ENCODE measurements at regions not wholly inside any gene's neighbourhood (a gene's known extent, or its start where the extent isn't known, plus 50 kb on each side); places are given as distances from the start of the nearest gene placed in this dataset.

DNA sequence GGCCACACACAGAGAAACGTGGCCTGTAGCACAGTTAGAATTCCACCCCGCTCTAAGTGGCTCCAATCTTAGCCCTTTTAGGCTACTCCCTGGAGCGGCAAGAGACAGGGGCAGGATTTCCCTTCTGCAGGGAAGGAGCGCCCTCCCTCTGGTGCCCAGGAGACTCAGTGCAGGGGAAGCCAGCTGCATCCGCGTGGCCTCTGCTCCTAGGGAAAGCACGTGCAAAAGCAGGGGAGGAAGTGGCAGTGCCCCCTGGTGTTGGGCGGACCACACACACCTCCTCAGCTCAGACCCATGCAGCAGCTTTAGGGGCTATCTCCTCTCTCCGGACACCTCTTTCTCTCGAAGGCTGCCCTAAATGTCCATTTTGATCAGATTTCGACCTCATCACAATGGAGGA is 50.0 kb downstream of the SPRING1 start:
- Histone ChIP-seq H3K4me2 (peak overlapping the region; percentile 66), H3K9ac (no peak overlapping the region)
- no peak for TF ChIP-seq Cebpa-rat (IDR thresholded peaks at IDR 0.05)

DNA sequence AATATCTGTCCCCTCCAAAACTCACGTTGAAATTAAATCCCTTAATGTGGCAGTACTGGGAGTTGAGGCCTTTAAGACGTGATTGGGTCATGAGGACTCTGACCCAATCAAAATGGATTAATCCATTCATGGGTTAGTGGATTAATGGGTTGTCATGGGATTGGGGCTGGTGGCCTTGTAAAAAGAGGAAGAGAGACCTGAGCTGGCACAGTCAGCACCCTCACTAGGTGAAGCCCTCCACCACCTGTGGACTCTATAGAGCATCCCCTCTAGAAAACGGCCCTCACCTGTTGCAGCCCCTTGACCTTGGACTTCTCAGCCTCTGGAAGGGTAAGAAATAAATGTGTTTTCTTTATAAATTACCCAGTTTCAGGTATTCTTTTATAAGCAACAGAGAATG is 53.0 kb downstream of the SPRING1 start:
- Histone ChIP-seq H3K9ac (no peak overlapping the region), H3K4me1 (peaks cover 27% of the 10 kb centered on the region), H3K27me3 (no peaks in the 10 kb centered on the region), H4K20me1 (no peaks in the 10 kb centered on the region), H3K4me3 (no peak overlapping the region), H3K9me3 (peaks cover 6% of the 10 kb centered on the region; the same call in 1 of the 2 replicates), H3K4me2 (no peak overlapping the region), H3K27ac (no peak overlapping the region), H3K36me3 (no peaks in the 10 kb centered on the region)
- no peak for TF ChIP-seq Cebpa-rat (IDR thresholded peaks at IDR 0.05)

More for the DNA sequence above, 50.0 kb downstream of the SPRING1 start:
- no peaks in the 10 kb centered on the region for H3K27me3 ChIP-seq
- no peaks in the 10 kb centered on the region for H4K20me1 ChIP-seq
- H3K27ac ChIP-seq: peak overlapping the region; percentile 71
- peaks cover 57% of the 10 kb centered on the region for H3K4me1 ChIP-seq
- H3K36me3 ChIP-seq: no peaks in the 10 kb centered on the region
- 0 out of 2 replicates have a peak overlapping the region, but pooled peaks have one; percentile 18 for H3K4me3 ChIP-seq
- H3K9me3 ChIP-seq: no peaks in the 10 kb centered on the region

DNA sequence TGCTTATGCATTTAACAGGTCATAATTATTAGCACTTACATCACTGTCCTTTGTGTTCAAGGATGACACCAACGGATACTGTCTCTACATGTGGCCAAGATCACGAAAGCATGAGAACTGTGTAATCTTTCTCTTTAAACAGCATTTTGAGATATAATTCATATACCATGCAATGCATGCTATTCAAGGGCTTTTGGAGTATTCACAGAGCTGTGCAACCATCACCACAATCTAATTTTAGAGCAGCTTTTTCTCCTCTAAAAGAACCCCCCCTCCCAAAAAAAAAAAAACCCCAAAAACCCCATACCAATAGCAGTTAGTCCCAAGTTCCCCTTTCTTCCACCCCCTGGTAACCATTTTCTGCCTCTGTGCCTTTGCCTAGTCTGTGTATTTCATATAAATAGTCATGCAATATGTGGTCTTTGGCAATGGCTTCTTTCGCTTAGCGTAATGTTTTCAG is 60.6 kb downstream of the SPRING1 start:
- H3K27me3 ChIP-seq: no peaks in the 10 kb centered on the region
- TF ChIP-seq Cebpa-rat (IDR thresholded peaks at IDR 0.05): no peak
- peaks cover 32% of the 10 kb centered on the region for H3K9me3 ChIP-seq
- peak overlapping the region; percentile 70 for H3K4me2 ChIP-seq
- no peaks in the 10 kb centered on the region for H4K20me1 ChIP-seq
- H3K9ac ChIP-seq: peak overlapping the region; percentile 39; the same call in 1 of the 2 replicates
- 0 out of 2 replicates have a peak, but pooled peaks cover 4% of the 10 kb centered on the region for H3K36me3 ChIP-seq
- H3K4me3 ChIP-seq: peak overlapping the region; percentile 34; the same call in 1 of the 2 replicates
- peak overlapping the region; percentile 74 for H3K27ac ChIP-seq
- H3K4me1 ChIP-seq: peaks cover 60% of the 10 kb centered on the region

DNA sequence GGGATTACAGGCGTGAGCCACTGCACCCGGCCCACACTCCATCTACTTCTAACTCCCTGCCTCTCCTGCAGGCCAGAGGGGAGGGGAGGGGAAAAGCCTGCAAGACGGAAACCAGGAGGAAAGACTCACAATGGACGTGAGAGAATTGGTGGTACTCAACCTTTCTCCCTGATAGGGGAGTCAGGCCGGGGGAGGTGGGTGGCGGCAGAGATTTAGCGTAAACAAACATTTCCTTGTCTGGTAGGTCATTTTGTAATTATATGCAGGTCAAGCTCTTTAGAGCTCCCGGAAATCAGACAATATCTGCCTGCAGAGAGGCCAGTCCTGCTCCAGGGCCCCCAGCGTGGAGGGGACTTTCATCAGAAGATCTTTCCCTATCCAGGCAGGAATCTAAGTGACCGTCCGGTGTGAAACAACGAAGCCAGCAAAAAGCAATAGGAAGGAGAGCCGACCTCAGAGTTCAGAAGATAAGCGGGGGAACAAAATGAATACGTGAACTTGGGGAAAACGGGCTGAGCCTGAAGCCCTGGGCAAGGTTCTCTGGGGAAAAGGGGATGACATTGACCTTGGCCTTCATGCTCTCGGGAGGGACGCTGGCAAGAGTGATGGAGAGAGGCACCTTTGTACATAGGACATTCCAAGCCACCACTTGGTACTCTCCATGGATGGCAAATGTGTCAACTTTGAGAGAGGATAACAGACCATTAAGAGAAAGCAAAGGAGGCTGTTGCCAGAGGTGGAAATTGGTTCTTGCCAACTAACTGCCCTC is 62.3 kb downstream of the SPRING1 start:
- H4K20me1 ChIP-seq: no peaks in the 10 kb centered on the region
- peak overlapping the region; percentile 74 for H3K27ac ChIP-seq
- H3K27me3 ChIP-seq: no peaks in the 10 kb centered on the region
- 0 out of 2 replicates have a peak, but pooled peaks cover 4% of the 10 kb centered on the region for H3K36me3 ChIP-seq
- peaks cover 27% of the 10 kb centered on the region for H3K9me3 ChIP-seq
- H3K4me1 ChIP-seq: peaks cover 74% of the 10 kb centered on the region
- no peak overlapping the region for H3K4me3 ChIP-seq
- TF ChIP-seq Cebpa-rat (IDR thresholded peaks at IDR 0.05): no peak
- no peak overlapping the region for H3K9ac ChIP-seq
- peak overlapping the region; percentile 70 for H3K4me2 ChIP-seq

DNA sequence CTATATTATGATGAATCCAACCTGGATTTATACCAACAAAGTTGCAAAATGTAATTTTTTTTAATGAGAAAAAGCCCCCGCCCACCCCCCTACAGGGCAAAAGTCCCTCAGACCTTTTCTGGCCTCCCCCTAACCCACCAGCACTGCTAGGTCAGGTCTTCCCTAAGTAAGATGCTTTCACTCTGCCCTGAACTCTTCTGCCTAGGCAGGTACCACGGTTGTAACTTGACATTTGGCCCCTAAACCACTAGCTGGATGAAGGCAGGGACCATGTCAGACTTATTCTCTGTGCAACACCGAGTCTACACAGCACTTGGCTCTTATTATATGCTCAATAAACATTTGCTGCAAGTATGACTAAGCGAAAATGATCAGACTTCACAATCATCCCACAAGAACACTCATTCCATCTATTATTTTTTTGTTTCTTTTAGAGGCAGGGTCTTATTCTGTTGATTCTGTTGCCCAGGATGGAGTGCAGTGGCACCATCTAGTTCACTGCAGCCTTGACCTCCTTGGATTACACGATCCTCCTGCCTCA is 63.2 kb downstream of the SPRING1 start:
- H3K36me3 ChIP-seq: 0 out of 2 replicates have a peak, but pooled peaks cover 4% of the 10 kb centered on the region
- no peak for TF ChIP-seq Cebpa-rat (IDR thresholded peaks at IDR 0.05)
- H3K27me3 ChIP-seq: no peaks in the 10 kb centered on the region
- H3K9me3 ChIP-seq: peaks cover 24% of the 10 kb centered on the region
- H3K9ac ChIP-seq: no peak overlapping the region; the same call in 1 of the 2 replicates
- no peak overlapping the region for H3K4me3 ChIP-seq
- H3K4me2 ChIP-seq: peak overlapping the region; percentile 70
- H3K4me1 ChIP-seq: peaks cover 82% of the 10 kb centered on the region
- no peaks in the 10 kb centered on the region for H4K20me1 ChIP-seq
- H3K27ac ChIP-seq: peak overlapping the region; percentile 74

DNA sequence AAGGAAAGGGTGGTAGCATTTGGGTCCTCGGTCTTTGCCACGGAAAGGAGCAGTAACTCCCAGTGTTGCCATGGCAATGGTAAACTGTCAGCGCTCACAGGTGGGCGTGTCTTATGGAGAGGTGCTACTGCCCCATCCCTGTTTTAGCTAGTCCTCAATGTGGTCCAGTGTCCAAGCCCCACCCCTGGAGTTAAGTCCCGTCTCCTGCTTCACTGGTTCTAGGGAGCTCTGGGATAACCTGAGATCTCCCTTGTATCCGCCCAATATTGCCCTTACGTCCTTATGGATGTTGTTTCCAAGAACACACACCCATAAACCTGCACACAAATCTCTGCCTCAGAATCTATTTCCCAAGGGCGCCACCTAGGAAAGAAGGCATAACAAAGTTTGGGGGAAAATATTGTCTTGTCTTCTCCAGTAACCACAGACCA is 64.2 kb downstream of the SPRING1 start:
- Histone ChIP-seq H3K27ac (0 out of 2 replicates have a peak overlapping the region, but pooled peaks have one; percentile 74), H3K9me3 (peaks cover 14% of the 10 kb centered on the region), H3K36me3 (0 out of 2 replicates have a peak, but pooled peaks cover 4% of the 10 kb centered on the region), H3K4me2 (peak overlapping the region; percentile 70), H3K27me3 (no peaks in the 10 kb centered on the region), H3K9ac (no peak overlapping the region), H3K4me3 (no peak overlapping the region), H3K4me1 (peaks cover 83% of the 10 kb centered on the region), H4K20me1 (no peaks in the 10 kb centered on the region)
- TF ChIP-seq Cebpa-rat (IDR thresholded peaks at IDR 0.05): no peak

DNA sequence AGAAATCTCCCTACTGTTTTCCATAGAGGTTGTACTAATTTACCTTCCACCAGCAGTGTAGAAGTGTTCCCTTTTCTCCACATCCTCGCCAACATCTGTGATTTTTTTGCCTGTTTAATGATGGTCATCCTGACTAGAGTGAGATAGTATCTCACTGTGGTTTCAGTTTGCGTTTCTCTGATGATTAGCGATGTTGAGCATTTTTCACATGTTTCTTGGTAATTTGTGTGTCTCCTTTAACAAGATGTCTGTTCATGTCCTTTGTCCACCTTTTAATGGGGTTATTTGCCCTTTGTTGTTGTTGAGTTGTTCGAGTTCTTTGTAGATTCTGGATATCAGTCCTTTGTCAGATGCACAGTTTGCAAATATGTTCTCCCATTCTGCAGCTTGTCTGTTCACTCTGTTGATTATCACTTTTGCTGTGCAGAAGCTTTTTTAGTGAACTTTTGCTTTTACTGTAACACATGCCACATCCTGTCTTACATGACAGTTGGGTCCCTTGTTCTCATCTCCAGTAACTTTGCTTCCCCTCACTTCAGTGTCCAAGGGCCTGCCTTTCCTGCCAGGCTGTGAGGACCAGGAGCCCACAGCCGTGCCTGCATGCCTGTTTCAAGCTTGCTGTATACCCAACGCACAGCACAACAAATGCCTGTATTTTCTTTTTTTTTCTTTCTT is 64.9 kb downstream of the SPRING1 start:
- Histone ChIP-seq H3K4me3 (peak overlapping the region; percentile 53), H3K9me3 (peaks cover 7% of the 10 kb centered on the region), H3K4me2 (peak overlapping the region; percentile 70)

DNA sequence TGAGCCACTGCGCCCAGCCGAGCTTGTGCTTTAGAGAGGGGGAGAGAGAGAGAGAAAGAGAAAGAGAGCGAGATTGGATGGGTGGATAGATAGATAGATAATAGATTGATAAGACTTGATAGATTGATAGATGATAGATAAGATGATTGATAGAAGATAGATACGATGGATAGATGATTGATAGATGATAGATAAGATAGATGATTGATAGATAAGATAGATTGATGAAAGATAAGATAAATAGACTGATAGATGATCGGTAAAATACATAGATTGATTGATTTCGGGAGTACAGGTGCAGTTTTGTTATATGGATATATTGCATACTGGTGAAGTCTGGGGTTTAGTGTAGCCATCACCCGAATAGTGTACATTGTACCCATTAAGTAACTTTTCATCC is 65.9 kb downstream of the SPRING1 start:
- H3K27ac ChIP-seq: no peak overlapping the region
- TF ChIP-seq Cebpa-rat (IDR thresholded peaks at IDR 0.05): no peak

More for the DNA sequence above, 64.9 kb downstream of the SPRING1 start:
- Histone ChIP-seq H3K27me3 (no peaks in the 10 kb centered on the region), H3K27ac (peak overlapping the region; percentile 70), H3K36me3 (0 out of 2 replicates have a peak, but pooled peaks cover 4% of the 10 kb centered on the region), H3K9ac (peak overlapping the region; percentile 61), H3K4me1 (peaks cover 81% of the 10 kb centered on the region), H4K20me1 (no peaks in the 10 kb centered on the region)
- no peak for TF ChIP-seq Cebpa-rat (IDR thresholded peaks at IDR 0.05)

DNA sequence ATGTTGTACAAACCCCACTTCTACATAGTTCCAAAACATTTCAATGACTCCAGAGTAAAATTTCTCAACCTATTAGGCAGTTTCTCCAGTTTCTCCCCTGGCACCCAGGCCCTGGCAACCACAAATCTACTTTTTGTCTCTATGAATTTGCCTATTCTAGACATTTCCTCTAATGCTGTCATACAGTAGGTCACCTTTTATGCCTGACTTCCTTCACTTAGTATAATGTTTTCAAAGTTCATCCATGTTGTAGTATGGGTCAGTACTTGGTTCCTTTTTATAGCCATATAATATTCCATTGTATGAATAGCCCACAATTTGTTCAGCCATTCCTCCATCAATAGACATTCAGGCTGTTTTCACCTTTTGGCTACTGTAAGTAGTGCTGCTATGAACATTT is 67.0 kb downstream of the SPRING1 start:
- Histone ChIP-seq H3K9me3 (no peaks in the 10 kb centered on the region; the same call in 1 of the 2 replicates), H3K36me3 (no peaks in the 10 kb centered on the region), H3K4me1 (peaks cover 60% of the 10 kb centered on the region), H3K27me3 (no peaks in the 10 kb centered on the region), H3K9ac (no peak overlapping the region), H4K20me1 (no peaks in the 10 kb centered on the region), H3K27ac (no peak overlapping the region), H3K4me3 (no peak overlapping the region), H3K4me2 (no peak overlapping the region)
- no peak for TF ChIP-seq Cebpa-rat (IDR thresholded peaks at IDR 0.05)

More for the DNA sequence above, 65.9 kb downstream of the SPRING1 start:
- Histone ChIP-seq H3K27me3 (no peaks in the 10 kb centered on the region), H3K36me3 (no peaks in the 10 kb centered on the region), H3K4me2 (peak overlapping the region; percentile 22; the same call in 1 of the 2 replicates), H4K20me1 (no peaks in the 10 kb centered on the region), H3K9me3 (no peaks in the 10 kb centered on the region; the same call in 1 of the 2 replicates), H3K9ac (no peak overlapping the region), H3K4me1 (peaks cover 71% of the 10 kb centered on the region), H3K4me3 (no peak overlapping the region)
